C4-2B (cell line): ENCODE measurements at regions not wholly inside any gene's neighbourhood (a gene's known extent, or its start where the extent isn't known, plus 50 kb on each side); places are given as distances from the start of the nearest gene placed in this dataset.

Experiments used
- CTCF ChIP-seq: fragments of 450-650 bp; conservative IDR thresholded peaks from 2 replicates; pipeline ENCODE4 v1.5.1; 2017; ENCODE audit warnings: mild to moderate bottlenecking
- ZFX ChIP-seq: fragments of 450-650 bp; IDR thresholded peaks from 2 replicates; pipeline ENCODE4 v1.6.1; 2017

GRCh38 chrX:39327255-39327654 is 526.0 kb downstream of the MID1IP1 start:
- TF ChIP-seq CTCF (no peak), ZFX (no peak)
